Endothelial cell of umbilical vein (primary cell): ENCODE measurements at regions not wholly inside any gene's neighbourhood (a gene's known extent, or its start where the extent isn't known, plus 50 kb on each side); places are given as distances from the start of the nearest gene placed in this dataset.

Experiments used
- BruUV-seq: library from RNA; stranded (reverse); fragments of 400-500 nt; replicated peaks from 2 replicates; lab custom pipeline; 2021; lab: Mats Ljungman, UMichigan
- CTCF ChIA-PET: fragments of 300-600, 350-600 bp; sonication (Branson Sonifier 250); formaldehyde crosslinking; loops from one replicate; lab custom pipeline; 2021; ENCODE audit warnings: antibody characterized with exemption, inconsistent platforms; lab: Charles Lee
- POLR2A ChIA-PET: fragments of 300-600, 350-600 bp; sonication (Branson Sonifier 250); formaldehyde crosslinking; loops from one replicate; lab custom pipeline; 2021; ENCODE audit warnings: antibody characterized with exemption, inconsistent platforms; lab: Charles Lee
- DNase-seq: peaks from one replicate; pipeline ENCODE4 v3.0.0-alpha.2; 2011; ENCODE audit warnings: low read depth, low spot score
- FAIRE-seq: peaks from 2 replicates; lab custom pipeline; 2011; peaks lifted over from hg19 to GRCh38; lab: Jason Lieb, UNC
- H2AFZ ChIP-seq: 2 replicates; pipeline ENCODE4 v1.6.0; 2012; ENCODE audit warnings: low read depth, low read length, control low read depth, inconsistent platforms
- H3K27ac ChIP-seq: 2 replicates; pipeline ENCODE4 v1.5.1; 2011; ENCODE audit warnings: low read depth, mild to moderate bottlenecking, control low read depth, low read length, moderate library complexity; ENCODE audit not compliant: insufficient read depth
- H3K27me3 ChIP-seq, 2 experiments: 2 replicates each; pipeline versions ENCODE4 v1.6.0 to v1.6.1; 2011; ENCODE audit warnings: low read length in 2 of 2, mixed read lengths in 1 of 2; ENCODE audit not compliant: control insufficient read depth in 2 of 2, insufficient read depth in 2 of 2
- H3K36me3 ChIP-seq, 2 experiments: 2 replicates in 1 of 2; 3 replicates in 1 of 2; pipeline ENCODE4 v1.5.1; 2011; ENCODE audit warnings: low read length in 2 of 2, mild to moderate bottlenecking in 1 of 2, moderate library complexity in 1 of 2; ENCODE audit not compliant: control insufficient read depth in 2 of 2, insufficient read depth in 2 of 2; ENCODE audit errors: extremely low read depth in 1 of 2
- H3K4me1 ChIP-seq: 3 replicates; pipeline ENCODE4 v1.5.1; 2011; ENCODE audit warnings: mild to moderate bottlenecking, low read length; ENCODE audit not compliant: control insufficient read depth, insufficient read depth; ENCODE audit errors: extremely low read depth
- H3K4me2 ChIP-seq: 2 replicates; pipeline ENCODE4 v1.6.1; 2011; ENCODE audit warnings: low read length, control low read depth, mixed read lengths; ENCODE audit not compliant: insufficient read depth
- H3K4me3 ChIP-seq, 3 experiments: fragments of 200-600 bp in 1 of 3; sonication (generic), shearing (Covaris generic) in 1 of 3; replicated peaks in 1 of 3; 2 replicates each; pipeline ENCODE4 v1.5.1; 2011 to 2016; ENCODE audit warnings: control low read depth in 3 of 3, low read length in 3 of 3, mild to moderate bottlenecking in 2 of 3, inconsistent platforms in 1 of 3, low read depth in 1 of 3, moderate library complexity in 1 of 3; ENCODE audit not compliant: insufficient read depth in 1 of 3
- H3K79me2 ChIP-seq: 2 replicates; pipeline ENCODE4 v1.6.0; 2012; ENCODE audit warnings: low read length, inconsistent platforms; ENCODE audit not compliant: control insufficient read depth, insufficient read depth
- H3K9ac ChIP-seq: replicated peaks from 2 replicates; pipeline ENCODE3; 2011; ENCODE audit warnings: low read length, control low read depth; ENCODE audit not compliant: insufficient read depth; ENCODE audit errors: extremely low read depth
- H3K9me1 ChIP-seq: replicated peaks from 3 replicates; pipeline ENCODE4 v1.6.0; 2011; ENCODE audit warnings: mild to moderate bottlenecking, low read length; ENCODE audit not compliant: control insufficient read depth, insufficient read depth; ENCODE audit errors: extremely low read depth
- H3K9me3 ChIP-seq: replicated peaks from 2 replicates; pipeline ENCODE4 v1.5.1; 2012; ENCODE audit warnings: low read length, inconsistent platforms; ENCODE audit not compliant: control insufficient read depth, insufficient read depth
- H4K20me1 ChIP-seq: replicated peaks from 2 replicates; pipeline ENCODE3; 2011; ENCODE audit warnings: mild to moderate bottlenecking, low read length; ENCODE audit not compliant: control insufficient read depth, insufficient read depth; ENCODE audit errors: extremely low read depth
- CTCF ChIP-seq, 2 donors: IDR thresholded peaks; 1 replicate in 1 of 2; 2 replicates in 1 of 2; pipeline ENCODE4 v1.5.1; 2011; ENCODE audit warnings: low read length in 2 of 2, mild to moderate bottlenecking in 2 of 2, moderate library complexity in 2 of 2, control low read depth in 1 of 2, inconsistent platforms in 1 of 2, low read depth in 1 of 2; ENCODE audit not compliant: insufficient read depth in 1 of 2; ENCODE audit errors: extremely low read depth in 1 of 2
- EZH2 ChIP-seq: IDR thresholded peaks from 2 replicates; pipeline ENCODE4 v1.6.1; 2012; ENCODE audit warnings: borderline replicate concordance, low read depth, mild to moderate bottlenecking, moderate library complexity, low read length, inconsistent platforms; ENCODE audit not compliant: severe bottlenecking
- FOS ChIP-seq: IDR thresholded peaks from 2 replicates; pipeline ENCODE4 v1.6.1; 2011; ENCODE audit warnings: mild to moderate bottlenecking, low read length, moderate library complexity, borderline replicate concordance; ENCODE audit not compliant: insufficient read depth
- GATA2 ChIP-seq: IDR thresholded peaks from 2 replicates; pipeline ENCODE4 v1.7.0; 2011; ENCODE audit warnings: low read depth, mild to moderate bottlenecking, moderate library complexity, mixed read lengths, low read length; ENCODE audit not compliant: insufficient read length, insufficient read depth
- JUN ChIP-seq: IDR thresholded peaks from 2 replicates; pipeline ENCODE4 v1.6.1; 2011; ENCODE audit warnings: borderline replicate concordance, low read depth; ENCODE audit not compliant: insufficient read length, insufficient read depth
- MYC ChIP-seq: IDR thresholded peaks from one replicate; pipeline ENCODE4 v1.6.1; 2011; ENCODE audit warnings: mild to moderate bottlenecking, low read depth, low read length
- POLR2A ChIP-seq: IDR thresholded peaks from 2 replicates; pipeline ENCODE4 v1.6.1; 2012; ENCODE audit warnings: low read depth, mild to moderate bottlenecking, control low read depth, low read length
- POLR2AphosphoS5 ChIP-seq: IDR thresholded peaks from 2 replicates; pipeline ENCODE4 v1.6.1; 2012; ENCODE audit warnings: low read depth, mild to moderate bottlenecking, control low read depth, low read length, moderate library complexity; ENCODE audit not compliant: insufficient read depth
- dilution Hi-C: fragments of 300-500 bp; cut with MboI; formaldehyde crosslinking; loops from one replicate; pipeline ENCODE4 v1.15.0; 2019; ENCODE audit warnings: low sequenced_read_pairs; ENCODE audit not compliant: extremely low pct_ligation_motif_present
- intact Hi-C: fragments of 100-400 bp; cut with micrococcal nuclease; formaldehyde crosslinking; loops from one replicate; pipeline ENCODE4 v1.10.0; 2022

GRCh38 chr3:193783166-193783896 lies 190.3 kb downstream of the OPA1 start:
- BruUV-seq, result no TSS peak
- intact Hi-C loops, result loop anchor here (5.0 kb wide), 3 partner anchors 116 to 619 kb away; no protein-coding TSS in a partner anchor
- no peak for DNase-seq
- Histone ChIP-seq H3K27me3 (peaks cover 10 to 15% of the 10 kb centered on the region in 2 experiments), H3K79me2 (no peaks in the 10 kb centered on the region), H3K36me3 (no peaks in the 10 kb centered on the region), H4K20me1 (no peaks in the 10 kb centered on the region), H3K4me3 (no peak overlapping the region), H3K9me3 (no peaks in the 10 kb centered on the region), H3K27ac (no peak overlapping the region), H3K9ac (no peak overlapping the region), H3K9me1 (no peaks in the 10 kb centered on the region), H3K4me1 (peaks cover 18% of the 10 kb centered on the region), H3K4me2 (no peak overlapping the region), H2AFZ (no peak overlapping the region)
- TF ChIP-seq POLR2AphosphoS5 (no peak), MYC (no peak), POLR2A (no peak), JUN (peak; percentile 22), GATA2 (no peak), EZH2 (no peak), FOS (peak; percentile 30), CTCF (IDR thresholded peaks at IDR 0.05; ENCODE audit: extremely low read depth in 1 of 2, insufficient read depth in 1 of 2, low read depth in 1 of 2, low read length in 2 of 2) (no peak)
- dilution Hi-C loops, result no loop called here
- CTCF ChIA-PET, result interaction anchor here (0.7 to 11.2 kb wide), 4 partner anchors 118 to 532 kb away, joined by 3 to 355 read pairs (median 91); partner anchors contain the start of gene HES1
- POLR2A ChIA-PET, result interaction anchor here (1.1 kb wide), 1 partner anchor 353 kb away, joined by 4 read pairs; the partner anchor contains the start of gene HES1
- FAIRE-seq, result peak; percentile 61
